ENCODE measurements at regions not wholly inside any gene's neighbourhood (a gene's known extent, or its start where the extent isn't known, plus 50 kb on each side); places are given as distances from the start of the nearest gene placed in this dataset.

DNA sequence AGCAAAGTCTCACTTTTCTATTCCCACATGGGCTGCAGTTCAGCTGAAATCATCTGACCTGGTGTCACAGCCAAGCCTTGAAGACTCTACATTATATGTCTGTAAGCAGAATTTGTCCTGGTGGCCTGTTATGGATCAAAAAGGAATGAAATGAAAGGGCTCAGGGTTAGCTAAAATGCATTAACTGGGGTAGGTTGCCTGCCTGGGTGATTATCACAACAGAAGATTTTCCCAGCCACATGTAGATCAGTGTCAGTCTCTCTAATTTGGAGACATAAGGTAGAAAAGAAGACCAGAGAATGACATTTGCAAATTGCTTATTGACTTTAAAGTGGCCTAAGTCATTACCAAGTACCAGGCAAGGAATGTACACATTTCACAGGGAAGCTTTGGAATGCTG, 289.0 kb downstream of the CAAP1 start:
- Histone ChIP-seq H3K9me3 (ENCODE audit: control insufficient read depth, insufficient read depth, low read depth, low read length) (no peaks in the 10 kb centered on the region), H3K4me3 (ENCODE audit: low read depth in 2 of 2, low read length in 2 of 2) (no peak overlapping the region), H3K4me1 (ENCODE audit: control insufficient read depth, insufficient read depth, low read length) (no peaks in the 10 kb centered on the region), H3K36me3 (ENCODE audit: control insufficient read depth, insufficient read depth, low read length) (no peaks in the 10 kb centered on the region), H3K27me3 (ENCODE audit: control insufficient read depth, insufficient read depth, low read length) (no peaks in the 10 kb centered on the region), H3K27ac (ENCODE audit: low read length) (no peak overlapping the region)
- ATAC-seq = no peak
- CTCF ChIA-PET = no interaction called here
- TF ChIP-seq, protein P1, sequence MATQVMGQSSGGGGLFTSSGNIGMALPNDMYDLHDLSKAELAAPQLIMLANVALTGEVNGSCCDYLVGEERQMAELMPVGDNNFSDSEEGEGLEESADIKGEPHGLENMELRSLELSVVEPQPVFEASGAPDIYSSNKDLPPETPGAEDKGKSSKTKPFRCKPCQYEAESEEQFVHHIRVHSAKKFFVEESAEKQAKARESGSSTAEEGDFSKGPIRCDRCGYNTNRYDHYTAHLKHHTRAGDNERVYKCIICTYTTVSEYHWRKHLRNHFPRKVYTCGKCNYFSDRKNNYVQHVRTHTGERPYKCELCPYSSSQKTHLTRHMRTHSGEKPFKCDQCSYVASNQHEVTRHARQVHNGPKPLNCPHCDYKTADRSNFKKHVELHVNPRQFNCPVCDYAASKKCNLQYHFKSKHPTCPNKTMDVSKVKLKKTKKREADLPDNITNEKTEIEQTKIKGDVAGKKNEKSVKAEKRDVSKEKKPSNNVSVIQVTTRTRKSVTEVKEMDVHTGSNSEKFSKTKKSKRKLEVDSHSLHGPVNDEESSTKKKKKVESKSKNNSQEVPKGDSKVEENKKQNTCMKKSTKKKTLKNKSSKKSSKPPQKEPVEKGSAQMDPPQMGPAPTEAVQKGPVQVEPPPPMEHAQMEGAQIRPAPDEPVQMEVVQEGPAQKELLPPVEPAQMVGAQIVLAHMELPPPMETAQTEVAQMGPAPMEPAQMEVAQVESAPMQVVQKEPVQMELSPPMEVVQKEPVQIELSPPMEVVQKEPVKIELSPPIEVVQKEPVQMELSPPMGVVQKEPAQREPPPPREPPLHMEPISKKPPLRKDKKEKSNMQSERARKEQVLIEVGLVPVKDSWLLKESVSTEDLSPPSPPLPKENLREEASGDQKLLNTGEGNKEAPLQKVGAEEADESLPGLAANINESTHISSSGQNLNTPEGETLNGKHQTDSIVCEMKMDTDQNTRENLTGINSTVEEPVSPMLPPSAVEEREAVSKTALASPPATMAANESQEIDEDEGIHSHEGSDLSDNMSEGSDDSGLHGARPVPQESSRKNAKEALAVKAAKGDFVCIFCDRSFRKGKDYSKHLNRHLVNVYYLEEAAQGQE (IDR thresholded peaks at IDR 0.05; ENCODE audit: insufficient read depth in 1 of 2, low read depth in 2 of 2, low read length in 1 of 2) = no peak
- TF ChIP-seq SIN3A (IDR thresholded peaks at IDR 0.05; ENCODE audit: borderline replicate concordance, insufficient read depth, low read depth, low read length) = no peak
- no peak for TF ChIP-seq POLR2AphosphoS5 (IDR thresholded peaks at IDR 0.05; ENCODE audit: low read depth, low read length)
- TF ChIP-seq, protein P2, sequence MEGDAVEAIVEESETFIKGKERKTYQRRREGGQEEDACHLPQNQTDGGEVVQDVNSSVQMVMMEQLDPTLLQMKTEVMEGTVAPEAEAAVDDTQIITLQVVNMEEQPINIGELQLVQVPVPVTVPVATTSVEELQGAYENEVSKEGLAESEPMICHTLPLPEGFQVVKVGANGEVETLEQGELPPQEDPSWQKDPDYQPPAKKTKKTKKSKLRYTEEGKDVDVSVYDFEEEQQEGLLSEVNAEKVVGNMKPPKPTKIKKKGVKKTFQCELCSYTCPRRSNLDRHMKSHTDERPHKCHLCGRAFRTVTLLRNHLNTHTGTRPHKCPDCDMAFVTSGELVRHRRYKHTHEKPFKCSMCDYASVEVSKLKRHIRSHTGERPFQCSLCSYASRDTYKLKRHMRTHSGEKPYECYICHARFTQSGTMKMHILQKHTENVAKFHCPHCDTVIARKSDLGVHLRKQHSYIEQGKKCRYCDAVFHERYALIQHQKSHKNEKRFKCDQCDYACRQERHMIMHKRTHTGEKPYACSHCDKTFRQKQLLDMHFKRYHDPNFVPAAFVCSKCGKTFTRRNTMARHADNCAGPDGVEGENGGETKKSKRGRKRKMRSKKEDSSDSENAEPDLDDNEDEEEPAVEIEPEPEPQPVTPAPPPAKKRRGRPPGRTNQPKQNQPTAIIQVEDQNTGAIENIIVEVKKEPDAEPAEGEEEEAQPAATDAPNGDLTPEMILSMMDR (IDR thresholded peaks at IDR 0.05) = no peak
- no peak for TF ChIP-seq TCF7L2 (IDR thresholded peaks at IDR 0.05; ENCODE audit: low read depth, low read length)
- no TSS peak for BruUV-seq (replicated peaks)
- POLR2A ChIA-PET = no interaction called here
- no peak for DNase-seq (ENCODE audit: low read depth, low spot score)
- in situ Hi-C loops (cut with HindIII; ENCODE audit: low pct_unique_long_range_greater_than_20kb, low sequenced_read_pairs) = no loop called here
- intact Hi-C loops (cut with micrococcal nuclease; ENCODE audit: unreplicated experiment) = no loop called here

DNA sequence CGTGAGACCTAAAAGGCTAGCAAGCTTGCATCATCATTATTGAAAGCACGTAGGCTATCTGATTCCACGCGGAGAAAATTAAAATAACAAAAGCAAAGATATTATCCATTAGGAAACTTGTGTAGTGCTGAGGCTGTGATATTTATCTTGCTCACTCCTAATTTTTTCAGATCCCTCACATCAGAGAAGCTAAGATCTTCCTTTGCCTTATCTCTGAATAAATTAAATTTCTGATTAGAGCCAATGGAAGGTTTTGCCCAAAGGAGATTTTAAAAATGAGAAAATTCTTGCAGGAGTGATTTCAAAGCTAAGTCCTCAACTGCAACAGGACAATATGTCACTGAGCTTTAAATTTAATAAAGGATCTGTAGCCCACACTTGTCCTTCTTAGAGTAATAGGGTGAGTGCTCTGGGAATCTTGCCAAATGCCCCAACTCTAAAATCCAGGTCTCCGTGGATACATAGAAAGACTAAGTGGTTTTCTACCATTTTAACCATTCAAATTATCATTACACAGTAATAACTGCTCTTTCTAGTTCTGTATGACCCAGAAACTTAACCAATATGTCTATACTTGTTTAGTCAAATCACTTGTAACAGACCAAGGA, 295.0 kb downstream of the CAAP1 start:
- H3K36me3 ChIP-seq (ENCODE audit: control insufficient read depth, insufficient read depth, low read length) = no peaks in the 10 kb centered on the region
- no peak for DNase-seq (ENCODE audit: low read depth, low spot score)
- H3K4me1 ChIP-seq (ENCODE audit: control insufficient read depth, insufficient read depth, low read length) = no peaks in the 10 kb centered on the region
- no peak overlapping the region for H3K4me3 ChIP-seq (ENCODE audit: low read depth in 2 of 2, low read length in 2 of 2)
- POLR2A ChIA-PET = no interaction called here
- H3K27ac ChIP-seq (ENCODE audit: low read length) = no peak overlapping the region
- H3K27me3 ChIP-seq (ENCODE audit: control insufficient read depth, insufficient read depth, low read length) = no peaks in the 10 kb centered on the region
- CTCF ChIA-PET = interaction anchor here (0.6 kb wide), 1 partner anchor 132 kb away, joined by 8 read pairs; no protein-coding TSS in a partner anchor
- ATAC-seq = no peak
- no peaks in the 10 kb centered on the region for H3K9me3 ChIP-seq (ENCODE audit: control insufficient read depth, insufficient read depth, low read depth, low read length)
- BruUV-seq (replicated peaks) = no TSS peak
- intact Hi-C loops (cut with micrococcal nuclease; ENCODE audit: unreplicated experiment) = no loop called here
- in situ Hi-C loops (cut with HindIII; ENCODE audit: low pct_unique_long_range_greater_than_20kb, low sequenced_read_pairs) = no loop called here
- TF ChIP-seq, protein P1 (IDR thresholded peaks at IDR 0.05; ENCODE audit: insufficient read depth in 1 of 2, low read depth in 2 of 2, low read length in 1 of 2) = no peak
- TF ChIP-seq TCF7L2 (IDR thresholded peaks at IDR 0.05; ENCODE audit: low read depth, low read length) (no peak), SIN3A (IDR thresholded peaks at IDR 0.05; ENCODE audit: borderline replicate concordance, insufficient read depth, low read depth, low read length) (no peak), POLR2AphosphoS5 (IDR thresholded peaks at IDR 0.05; ENCODE audit: low read depth, low read length) (no peak)
- TF ChIP-seq, protein P2 (IDR thresholded peaks at IDR 0.05) = no peak
